SK-N-SH (cell line): ENCODE measurements at regions not wholly inside any gene's neighbourhood (a gene's known extent, or its start where the extent isn't known, plus 50 kb on each side); places are given as distances from the start of the nearest gene placed in this dataset.

Source experiments
- CTCF ChIA-PET: fragments of 300-600, 350-600 bp; formaldehyde crosslinking; extraction: SDS; loops from one replicate; lab custom pipeline; 2021; lab: Yijun Ruan, JAX
- POLR2A ChIA-PET: fragments of 350-600 bp; sonication (Branson Sonifier 250); formaldehyde crosslinking; extraction: SDS; loops from one replicate; lab custom pipeline; 2020; ENCODE audit warnings: antibody characterized with exemption, inconsistent platforms; lab: Yijun Ruan, JAX
- DNase-seq: peaks from one replicate; pipeline ENCODE4 v3.0.0; 2012
- H2AFZ ChIP-seq: fragments of 200-600 bp; sonication (generic); 2 replicates; pipeline ENCODE4 v1.8.1; 2016; ENCODE audit warnings: antibody characterized with exemption, mild to moderate bottlenecking, low read depth
- H3F3A ChIP-seq: fragments of 200-600 bp; sonication (generic); replicated peaks from 2 replicates; pipeline ENCODE3; 2016; ENCODE audit warnings: antibody characterized with exemption, mild to moderate bottlenecking; ENCODE audit not compliant: insufficient read depth
- H3K27ac ChIP-seq, 2 experiments: fragments of 200-500 bp in 1 of 2; fragments of 200-600 bp in 1 of 2; sonication (Bioruptor generic) in 1 of 2; sonication (generic), shearing (Covaris generic) in 1 of 2; 2 replicates each; pipeline versions ENCODE4 v1.5.1 to v1.6.1; 2014 to 2016; ENCODE audit warnings: low read depth in 2 of 2, inconsistent platforms in 1 of 2, low read length in 1 of 2, mild to moderate bottlenecking in 1 of 2, mixed read lengths in 1 of 2
- H3K27me3 ChIP-seq: fragments of 200-600 bp; sonication (generic), shearing (Covaris generic); 2 replicates; pipeline ENCODE4 v1.6.1; 2016; ENCODE audit warnings: mixed run types; ENCODE audit not compliant: insufficient read depth
- H3K36me3 ChIP-seq, 2 experiments: fragments of 200-500 bp in 1 of 2; fragments of 200-600 bp in 1 of 2; sonication (Bioruptor generic) in 1 of 2; sonication (generic) in 1 of 2; replicated peaks in 1 of 2; 2 replicates each; pipeline versions ENCODE3 to v1.5.1; 2014 to 2016; ENCODE audit warnings: low read length in 1 of 2, mild to moderate bottlenecking in 1 of 2; ENCODE audit not compliant: insufficient read depth in 2 of 2, control insufficient read depth in 1 of 2
- H3K4me1 ChIP-seq, 2 experiments: fragments of 200-500 bp in 1 of 2; fragments of 200-600 bp in 1 of 2; sonication (Bioruptor generic) in 1 of 2; sonication (generic), shearing (Covaris generic) in 1 of 2; 2 replicates each; pipeline versions ENCODE4 v1.5.1 to v1.6.1; 2014 to 2016; ENCODE audit warnings: low read depth in 1 of 2, low read length in 1 of 2, mixed run types in 1 of 2; ENCODE audit not compliant: insufficient read depth in 2 of 2, control insufficient read depth in 1 of 2
- H3K4me2 ChIP-seq: fragments of 200-600 bp; sonication (generic), shearing (Covaris generic); 2 replicates; pipeline ENCODE4 v1.6.1; 2017; ENCODE audit warnings: mixed run types
- H3K4me3 ChIP-seq, 2 experiments: fragments of 200-500 bp in 1 of 2; fragments of 200-600 bp in 1 of 2; sonication (Bioruptor generic) in 1 of 2; sonication (generic), shearing (Covaris generic) in 1 of 2; 2 replicates each; pipeline versions ENCODE4 v1.5.1 to v1.8.1; 2014 to 2016; ENCODE audit warnings: low read depth in 2 of 2, inconsistent platforms in 1 of 2, low read length in 1 of 2, mild to moderate bottlenecking in 1 of 2, mixed read lengths in 1 of 2, moderate library complexity in 1 of 2
- H3K79me2 ChIP-seq: fragments of 200-600 bp; sonication (generic); 2 replicates; pipeline ENCODE4 v1.8.1; 2017; ENCODE audit warnings: mild to moderate bottlenecking; ENCODE audit not compliant: insufficient read depth
- H3K9ac ChIP-seq: fragments of 200-600 bp; sonication (generic); 2 replicates; pipeline ENCODE4 v1.6.1; 2017; ENCODE audit warnings: mixed run types
- H3K9me2 ChIP-seq: fragments of 200-600 bp; sonication (generic); 2 replicates; pipeline ENCODE4 v1.6.1; 2017; ENCODE audit warnings: mixed run types
- H3K9me3 ChIP-seq: fragments of 200-600 bp; sonication (generic); 2 replicates; pipeline ENCODE4 v1.6.1; 2017; ENCODE audit warnings: mixed run types, mild to moderate bottlenecking, moderate library complexity
- H4K20me1 ChIP-seq: fragments of 200-600 bp; sonication (generic); 2 replicates; pipeline ENCODE4 v1.6.1; 2017; ENCODE audit warnings: mild to moderate bottlenecking, mixed run types; ENCODE audit not compliant: insufficient read depth
- CTCF ChIP-seq: fragments of 200-600 bp; sonication (generic); IDR thresholded peaks from 2 replicates; pipeline ENCODE4 v1.6.1; 2017; ENCODE audit warnings: antibody characterized with exemption, mild to moderate bottlenecking, moderate library complexity
- FOSL2 ChIP-seq: IDR thresholded peaks from 2 replicates; pipeline ENCODE4 v1.4.0; 2012; ENCODE audit warnings: low read depth, mild to moderate bottlenecking, moderate library complexity, borderline replicate concordance
- FOXM1 ChIP-seq: IDR thresholded peaks from 2 replicates; pipeline ENCODE4 v1.4.0; 2012; ENCODE audit warnings: low read depth, mild to moderate bottlenecking
- GABPA ChIP-seq: IDR thresholded peaks from 2 replicates; pipeline ENCODE4 v1.4.0; 2012; ENCODE audit warnings: low read depth, mild to moderate bottlenecking
- MEF2A ChIP-seq: IDR thresholded peaks from 2 replicates; pipeline ENCODE4 v1.4.0; 2012; ENCODE audit warnings: low read depth, borderline replicate concordance
- PBX3 ChIP-seq: IDR thresholded peaks from 2 replicates; pipeline ENCODE4; 2012
- RCOR1 ChIP-seq: fragments of 150-350 bp; IDR thresholded peaks from 2 replicates; pipeline ENCODE4 v1.6.1; 2017; ENCODE audit warnings: antibody characterized with exemption, low read length
- REST ChIP-seq: IDR thresholded peaks from 2 replicates; pipeline ENCODE4 v1.6.1; 2012; ENCODE audit warnings: mild to moderate bottlenecking, low read depth, low read length, moderate library complexity
- RXRA ChIP-seq: IDR thresholded peaks from 2 replicates; pipeline ENCODE4 v1.4.0; 2012; ENCODE audit warnings: low read depth, mild to moderate bottlenecking, borderline replicate concordance
- SIN3A ChIP-seq: IDR thresholded peaks from 2 replicates; pipeline ENCODE4 v1.6.1; 2012; ENCODE audit warnings: low read depth, mild to moderate bottlenecking, low read length, moderate library complexity, borderline replicate concordance
- SMC3 ChIP-seq: IDR thresholded peaks from 2 replicates; pipeline ENCODE4 v1.6.1; 2012; ENCODE audit warnings: low read depth, low read length, improper control_type of control experiment
- TAF1 ChIP-seq: IDR thresholded peaks from 2 replicates; pipeline ENCODE4 v1.6.1; 2012; ENCODE audit warnings: low read depth, mild to moderate bottlenecking, low read length, moderate library complexity, borderline replicate concordance
- TEAD4 ChIP-seq: IDR thresholded peaks from 2 replicates; pipeline ENCODE4 v1.4.0; 2012; ENCODE audit warnings: mild to moderate bottlenecking, borderline replicate concordance; ENCODE audit not compliant: insufficient read depth
- YY1 ChIP-seq: IDR thresholded peaks from 2 replicates; pipeline ENCODE4 v1.4.0; 2012; ENCODE audit warnings: low read depth, mild to moderate bottlenecking
- WGBS: methylation state at CpG from one replicate; pipeline ENCODE4 v1.1.6; 2017; ENCODE audit warnings: low lambda C conversion rate; 5-methylcytosine and 5-hydroxymethylcytosine counted together

GRCh38 chr18:71077451-71077850 lies 788.6 kb downstream of the SOCS6 start:
- 56% methylated on average over 4 of the region's 4 CpGs for WGBS
- DNase-seq, result no peak
- Histone ChIP-seq H3K4me3 (no peak overlapping the region), H3F3A (no peaks in the 10 kb centered on the region), H3K4me1 (no peaks in the 10 kb centered on the region; a peak in 1 of 4 replicates), H3K27me3 (no peaks in the 10 kb centered on the region), H3K9ac (no peak overlapping the region), H3K9me2 (no peaks in the 10 kb centered on the region), H2AFZ (0 out of 2 replicates have a peak overlapping the region, but pooled peaks have one; percentile 14), H3K79me2 (no peaks in the 10 kb centered on the region), H4K20me1 (no peaks in the 10 kb centered on the region), H3K9me3 (no peaks in the 10 kb centered on the region), H3K4me2 (no peak overlapping the region), H3K27ac (no peak overlapping the region), H3K36me3 (no peaks in the 10 kb centered on the region)
- TF ChIP-seq RCOR1, result no peak
- TF ChIP-seq SMC3, result no peak
- TF ChIP-seq PBX3, result no peak
- no peak for TF ChIP-seq TEAD4
- no peak for TF ChIP-seq TAF1
- TF ChIP-seq CTCF, result no peak
- TF ChIP-seq YY1, result no peak
- TF ChIP-seq MEF2A, result no peak
- no peak for TF ChIP-seq GABPA
- TF ChIP-seq REST, result no peak
- no peak for TF ChIP-seq SIN3A
- no peak for TF ChIP-seq FOXM1
- TF ChIP-seq RXRA, result no peak
- no peak for TF ChIP-seq FOSL2
- CTCF ChIA-PET, result no interaction called here
- POLR2A ChIA-PET, result no interaction called here
